LNCaP clone FGC (cell line): ENCODE measurements at regions not wholly inside any gene's neighbourhood (a gene's known extent, or its start where the extent isn't known, plus 50 kb on each side); places are given as distances from the start of the nearest gene placed in this dataset.
A peak's percentile ranks its signal among the peaks of the same experiment; 100 is the strongest.

Experiments used
- DNase-seq: peaks from one replicate; pipeline ENCODE4 v3.0.0-alpha.2; 2011; ENCODE audit warnings: low read depth
- H3K4me3 ChIP-seq: 2 replicates; pipeline ENCODE4 v1.5.1; 2011; ENCODE audit warnings: mild to moderate bottlenecking, low read depth, low read length, control low read depth
- TF ChIP-seq, protein P1 (sequence below): IDR thresholded peaks from 2 replicates; pipeline ENCODE4 v1.5.1; 2012; ENCODE audit warnings: mild to moderate bottlenecking; ENCODE audit not compliant: control insufficient read depth, insufficient read depth; ENCODE audit errors: extremely low read depth

GRCh38 chr1:194300776-194301175 is 1114.4 kb upstream of the B3GALT2 start:
- no peak for DNase-seq
- no peak overlapping the region for H3K4me3 ChIP-seq
- TF ChIP-seq, protein P1, sequence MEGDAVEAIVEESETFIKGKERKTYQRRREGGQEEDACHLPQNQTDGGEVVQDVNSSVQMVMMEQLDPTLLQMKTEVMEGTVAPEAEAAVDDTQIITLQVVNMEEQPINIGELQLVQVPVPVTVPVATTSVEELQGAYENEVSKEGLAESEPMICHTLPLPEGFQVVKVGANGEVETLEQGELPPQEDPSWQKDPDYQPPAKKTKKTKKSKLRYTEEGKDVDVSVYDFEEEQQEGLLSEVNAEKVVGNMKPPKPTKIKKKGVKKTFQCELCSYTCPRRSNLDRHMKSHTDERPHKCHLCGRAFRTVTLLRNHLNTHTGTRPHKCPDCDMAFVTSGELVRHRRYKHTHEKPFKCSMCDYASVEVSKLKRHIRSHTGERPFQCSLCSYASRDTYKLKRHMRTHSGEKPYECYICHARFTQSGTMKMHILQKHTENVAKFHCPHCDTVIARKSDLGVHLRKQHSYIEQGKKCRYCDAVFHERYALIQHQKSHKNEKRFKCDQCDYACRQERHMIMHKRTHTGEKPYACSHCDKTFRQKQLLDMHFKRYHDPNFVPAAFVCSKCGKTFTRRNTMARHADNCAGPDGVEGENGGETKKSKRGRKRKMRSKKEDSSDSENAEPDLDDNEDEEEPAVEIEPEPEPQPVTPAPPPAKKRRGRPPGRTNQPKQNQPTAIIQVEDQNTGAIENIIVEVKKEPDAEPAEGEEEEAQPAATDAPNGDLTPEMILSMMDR: no peak

- H3K4me3 ChIP-seq: no peak overlapping the region
- TF ChIP-seq, protein P1: no peak
Observed at GRCh38 chr1:194300340-194300739, 1113.9 kb upstream of the B3GALT2 start.

GRCh38 chr1:194298007-194298598 is 1111.7 kb upstream of the B3GALT2 start:
- TF ChIP-seq, protein P1: no peak

More at GRCh38 chr1:194300340-194300739, 1113.9 kb upstream of the B3GALT2 start:
- no peak for DNase-seq

DNA sequence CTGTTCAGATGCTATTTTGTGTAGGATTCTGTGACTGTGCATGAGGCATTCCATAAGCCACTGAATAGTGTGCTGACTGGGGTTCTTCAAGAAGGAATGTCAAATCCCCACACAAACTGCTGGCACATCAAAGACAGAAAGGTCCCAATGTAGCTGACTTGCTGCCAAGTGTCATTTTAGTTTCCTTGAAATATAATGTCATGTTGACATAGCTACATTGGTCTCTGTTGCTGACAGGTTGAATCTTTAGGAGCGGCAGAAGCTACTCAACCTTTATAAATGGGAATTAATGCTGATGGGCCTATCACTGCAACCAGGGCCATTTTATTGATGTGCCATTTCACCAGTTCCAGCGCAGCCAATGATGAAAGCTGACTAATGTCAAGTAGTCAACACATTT is 1110.7 kb upstream of the B3GALT2 start:
- TF ChIP-seq, protein P1: no peak
- DNase-seq: no peak
- H3K4me3 ChIP-seq: no peak overlapping the region

More at GRCh38 chr1:194298007-194298598, 1111.7 kb upstream of the B3GALT2 start:
- H3K4me3 ChIP-seq: no peak overlapping the region
- DNase-seq: no peak

- TF ChIP-seq, protein P1: no peak
- DNase-seq: no peak
- no peak overlapping the region for H3K4me3 ChIP-seq
Observed at GRCh38 chr1:194296201-194296600, 1109.8 kb upstream of the B3GALT2 start.

DNA sequence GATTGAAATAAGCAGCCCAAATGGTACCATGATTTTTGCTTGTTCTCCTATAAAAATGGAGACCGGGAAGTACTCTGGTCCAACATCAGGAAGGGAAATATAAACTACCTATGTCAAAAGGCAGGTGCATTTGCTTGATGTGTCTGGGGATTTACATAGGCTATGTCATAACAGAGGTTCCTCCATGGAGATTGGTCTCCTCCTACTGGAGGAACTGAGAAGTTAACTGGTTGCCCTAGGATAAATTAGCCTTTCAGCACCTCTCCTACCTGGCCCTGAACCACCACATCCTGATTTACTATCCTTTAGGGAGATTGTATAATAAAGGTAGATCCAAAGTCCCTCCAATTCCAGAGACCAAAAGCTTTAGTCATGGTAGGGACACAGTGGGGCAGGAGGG is 1109.3 kb upstream of the B3GALT2 start:
- H3K4me3 ChIP-seq: no peak overlapping the region
- TF ChIP-seq, protein P1: peak; percentile 60
- DNase-seq: peak; percentile 13

GRCh38 chr1:194293851-194294405 is 1107.5 kb upstream of the B3GALT2 start:
- no peak overlapping the region for H3K4me3 ChIP-seq
- DNase-seq: no peak
- TF ChIP-seq, protein P1: no peak
